GM19397 (cell line): ENCODE measurements at regions not wholly inside any gene's neighbourhood (a gene's known extent, or its start where the extent isn't known, plus 50 kb on each side); places are given as distances from the start of the nearest gene placed in this dataset.
A peak's percentile ranks its signal among the peaks of the same experiment; 100 is the strongest.

Source experiments
- ATAC-seq: cut with Tn5 transposase; IDR thresholded peaks from one replicate; pipeline ENCODE4 v1.9.1; 2021; ENCODE audit warnings: mild to moderate bottlenecking, moderate library complexity; ENCODE audit not compliant: unreplicated experiment

DNA sequence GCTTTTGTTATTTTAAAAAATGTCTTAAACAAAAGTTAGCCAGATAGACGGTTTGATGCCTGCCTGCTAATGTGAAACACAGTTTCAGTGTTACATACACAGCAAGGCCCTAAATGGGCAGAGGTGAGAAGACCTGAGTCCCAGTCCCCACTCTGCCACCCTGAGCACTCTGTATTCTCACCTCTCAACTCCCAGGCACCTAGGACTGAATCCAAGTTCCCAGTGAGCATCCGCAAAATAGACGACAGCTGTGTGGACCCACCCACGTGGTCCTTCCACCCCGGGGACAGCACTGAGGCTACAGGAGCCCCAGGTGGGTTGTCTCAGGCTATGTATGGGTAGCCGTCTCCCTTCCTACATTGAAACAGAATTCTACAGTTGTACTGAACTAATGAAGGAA is 111.5 kb downstream of the RPL27A start:
- ATAC-seq, result no peak

DNA sequence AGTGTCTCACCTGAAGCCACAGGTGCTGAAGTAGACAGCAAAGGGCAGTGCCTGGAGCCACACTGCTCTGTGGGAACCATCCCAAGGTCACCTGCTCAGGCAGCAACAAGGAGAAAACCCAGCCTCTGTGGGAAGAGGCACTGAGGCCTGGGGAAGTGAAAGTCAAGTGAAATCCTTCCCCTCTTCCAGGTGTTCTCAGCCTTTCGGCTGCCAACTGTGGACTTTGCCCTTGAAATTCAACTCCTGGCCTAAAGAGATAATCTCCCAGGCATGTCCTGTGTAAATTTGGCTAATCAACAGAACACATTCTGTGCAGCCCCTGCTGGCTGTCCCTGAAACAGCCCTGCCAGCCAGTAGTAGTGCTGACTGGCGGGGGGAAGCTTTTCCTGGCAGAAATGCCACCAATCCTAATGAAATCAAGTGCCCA is 112.1 kb downstream of the RPL27A start:
- no peak for ATAC-seq

DNA sequence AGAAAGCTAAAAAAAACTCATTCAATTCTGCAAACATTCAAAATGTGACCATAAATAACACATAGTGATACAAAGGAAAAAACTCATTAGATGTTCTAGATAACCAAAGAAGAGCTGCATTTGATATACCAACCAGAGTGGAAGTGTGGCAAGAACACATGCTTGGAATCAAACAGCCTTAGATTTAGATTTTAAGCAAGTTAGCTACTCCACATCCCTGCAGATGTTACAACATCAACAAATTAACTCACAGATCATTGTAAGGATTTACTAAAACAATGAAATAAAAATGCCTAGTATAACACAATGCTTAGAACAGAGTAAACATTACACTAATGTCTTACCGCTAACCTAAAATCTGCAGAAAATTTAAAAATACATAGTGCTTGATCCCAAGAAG is 114.0 kb upstream of the AKIP1 start:
- ATAC-seq, result no peak

- no peak for ATAC-seq
Measured at GRCh38 chr11:8799273-8799672, 111.7 kb upstream of the AKIP1 start.

GRCh38 chr11:8800520-8801110 is 110.4 kb upstream of the AKIP1 start:
- ATAC-seq, result no peak

- no peak for ATAC-seq
Measured at GRCh38 chr11:8801121-8801520, 109.9 kb upstream of the AKIP1 start.

GRCh38 chr11:8802251-8802650 is 108.7 kb upstream of the AKIP1 start:
- no peak for ATAC-seq

DNA sequence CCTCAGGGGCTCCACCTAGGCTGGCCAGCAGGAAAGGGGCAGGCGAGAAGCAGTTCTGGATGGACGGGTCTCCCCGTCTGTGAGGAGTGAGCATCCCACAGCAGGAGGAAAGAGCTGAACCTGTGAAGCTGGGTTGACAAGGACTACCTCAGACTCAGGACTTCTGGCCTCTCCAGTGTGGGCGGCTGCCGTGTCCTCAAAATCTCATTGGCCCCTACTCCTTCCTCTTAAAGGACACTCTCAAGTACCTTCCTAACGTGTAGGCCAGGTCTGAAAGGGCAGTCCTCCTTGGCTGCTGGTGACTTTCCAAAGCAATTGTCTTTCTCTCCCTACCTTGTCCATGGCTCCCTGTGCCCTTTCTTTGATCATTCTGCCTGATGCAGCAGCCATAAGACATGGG is 107.0 kb upstream of the AKIP1 start:
- ATAC-seq, result no peak

- no peak for ATAC-seq
Measured at GRCh38 chr11:8805296-8805695, 105.7 kb upstream of the AKIP1 start.

GRCh38 chr11:8806974-8807373 is 104.0 kb upstream of the AKIP1 start:
- no peak for ATAC-seq

GRCh38 chr11:8807544-8808225 is 103.3 kb upstream of the AKIP1 start:
- no peak for ATAC-seq

- ATAC-seq, result no peak
Measured at GRCh38 chr11:8808226-8808585, 102.8 kb upstream of the AKIP1 start.

- no peak for ATAC-seq
Measured at GRCh38 chr11:8809241-8809938, 101.6 kb upstream of the AKIP1 start.

- ATAC-seq, result no peak
Measured at GRCh38 chr11:8809939-8810539, 101.0 kb upstream of the AKIP1 start.

GRCh38 chr11:8810540-8811301 is 100.3 kb upstream of the AKIP1 start:
- ATAC-seq, result no peak

- ATAC-seq, result no peak
Measured at GRCh38 chr11:8811571-8811970, 99.4 kb upstream of the AKIP1 start.

GRCh38 chr11:8812438-8812837 is 98.6 kb upstream of the AKIP1 start:
- no peak for ATAC-seq

DNA sequence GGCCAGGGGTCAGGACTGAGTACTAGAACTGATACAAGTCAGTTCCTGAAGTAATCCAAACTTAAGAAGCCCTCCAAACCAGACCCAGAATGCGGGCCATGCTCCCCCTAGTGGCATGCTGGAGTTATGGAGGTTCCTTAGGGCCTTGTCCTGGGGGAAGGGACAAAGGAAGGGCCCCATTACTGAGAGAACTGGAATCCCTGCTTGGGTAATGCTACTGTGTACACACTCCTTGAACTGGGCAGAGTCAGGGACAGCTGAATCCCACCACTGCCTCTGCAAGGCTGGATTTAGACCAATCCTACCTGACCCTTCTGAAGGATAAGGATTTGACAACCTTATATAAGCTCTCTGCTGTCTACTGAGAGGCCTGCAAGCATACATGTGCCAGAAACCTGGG is 97.3 kb upstream of the AKIP1 start:
- ATAC-seq, result peak; percentile 48

DNA sequence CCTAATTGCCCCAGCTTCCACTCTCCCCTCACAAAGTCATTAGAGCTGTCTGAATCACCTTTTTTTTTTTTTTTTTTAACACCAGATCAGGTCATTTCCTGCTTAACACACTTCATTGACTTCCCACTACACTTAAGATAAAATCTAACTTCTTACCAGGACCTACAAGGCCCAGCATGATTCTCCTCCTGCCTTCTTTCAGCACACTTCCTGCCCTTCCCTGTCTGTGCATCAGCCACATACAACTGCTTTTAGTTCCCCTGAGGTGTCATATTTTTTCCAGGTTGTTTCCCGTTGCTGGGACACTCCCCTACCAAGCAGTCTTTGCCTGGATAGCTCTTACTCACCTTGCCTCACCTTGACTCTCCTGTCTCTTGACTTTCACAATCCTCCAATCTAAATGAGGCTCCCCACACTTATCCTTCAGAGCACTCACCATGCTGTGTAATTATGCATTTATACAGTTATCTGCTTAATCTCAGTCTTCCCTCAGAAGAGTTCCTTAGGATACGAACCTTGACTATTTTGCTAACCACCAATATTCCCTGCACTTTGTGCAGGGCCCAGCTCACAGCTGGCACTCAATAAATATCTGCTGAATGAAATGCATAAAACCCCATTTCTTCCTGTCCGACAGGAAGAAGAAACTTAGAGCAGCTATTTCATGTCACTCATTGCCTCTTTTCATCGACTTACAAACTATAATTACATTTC is 96.6 kb upstream of the AKIP1 start:
- no peak for ATAC-seq

DNA sequence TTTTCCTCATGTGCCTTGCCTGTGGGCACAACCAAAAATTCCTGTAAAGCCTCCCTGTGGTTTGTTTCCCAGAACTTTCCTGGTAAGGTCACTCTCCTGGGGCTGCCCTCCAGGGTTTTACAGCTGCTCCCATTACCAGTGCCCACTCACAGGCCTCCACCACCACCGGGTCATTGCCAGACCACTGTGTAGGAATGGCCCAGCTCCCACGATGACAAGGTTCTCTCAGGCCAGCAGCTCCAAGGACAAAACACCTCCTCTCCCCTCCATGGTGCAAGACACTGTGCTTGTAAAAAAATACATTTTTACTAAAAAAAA is 96.1 kb upstream of the AKIP1 start:
- ATAC-seq, result no peak

DNA sequence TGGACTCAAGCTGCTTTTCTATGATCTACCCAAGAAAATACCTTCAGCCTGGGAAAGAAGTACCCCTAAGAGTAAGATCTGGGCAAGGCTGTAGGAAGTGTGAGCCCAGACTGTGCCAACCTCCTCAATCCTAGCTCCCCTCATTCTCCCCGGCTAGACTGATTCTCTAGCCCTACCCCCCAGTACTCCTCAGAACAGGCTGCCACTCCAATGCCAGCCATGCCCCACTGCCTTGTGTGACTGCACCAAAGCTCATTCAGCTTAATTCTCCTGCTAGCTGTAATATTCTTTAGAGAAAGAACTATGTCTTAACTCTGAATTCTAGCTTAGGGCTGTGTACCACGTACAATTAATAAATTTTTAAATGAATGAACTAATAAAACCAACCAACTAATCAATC is 92.6 kb upstream of the AKIP1 start:
- no peak for ATAC-seq
